ENCODE measurements at regions not wholly inside any gene's neighbourhood (a gene's known extent, or its start where the extent isn't known, plus 50 kb on each side); places are given as distances from the start of the nearest gene placed in this dataset.

DNA sequence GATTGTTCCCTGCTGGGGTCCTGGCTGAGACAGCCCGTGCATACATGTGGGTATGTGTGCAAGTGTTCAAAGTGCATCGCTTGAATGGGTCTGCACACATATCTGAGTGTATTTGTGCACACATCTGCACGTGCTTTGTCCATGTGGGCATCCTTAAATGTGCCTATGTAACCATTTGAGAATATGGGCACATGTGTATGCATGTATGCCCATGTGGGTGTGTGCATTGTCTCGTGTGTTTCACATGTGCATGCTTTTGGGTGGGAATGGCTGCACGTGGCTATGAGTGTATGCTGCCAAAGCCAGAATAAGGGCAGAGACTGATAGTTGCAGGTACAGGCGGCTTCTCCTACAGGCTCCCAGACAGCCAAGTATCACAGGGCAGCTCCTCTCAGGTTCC lies 107.3 kb downstream of the LHX2 start:
- no peak for TF ChIP-seq EZH2phosphoT487 (IDR thresholded peaks at IDR 0.05; ENCODE audit: borderline replicate concordance)
- TF ChIP-seq, protein P1, sequence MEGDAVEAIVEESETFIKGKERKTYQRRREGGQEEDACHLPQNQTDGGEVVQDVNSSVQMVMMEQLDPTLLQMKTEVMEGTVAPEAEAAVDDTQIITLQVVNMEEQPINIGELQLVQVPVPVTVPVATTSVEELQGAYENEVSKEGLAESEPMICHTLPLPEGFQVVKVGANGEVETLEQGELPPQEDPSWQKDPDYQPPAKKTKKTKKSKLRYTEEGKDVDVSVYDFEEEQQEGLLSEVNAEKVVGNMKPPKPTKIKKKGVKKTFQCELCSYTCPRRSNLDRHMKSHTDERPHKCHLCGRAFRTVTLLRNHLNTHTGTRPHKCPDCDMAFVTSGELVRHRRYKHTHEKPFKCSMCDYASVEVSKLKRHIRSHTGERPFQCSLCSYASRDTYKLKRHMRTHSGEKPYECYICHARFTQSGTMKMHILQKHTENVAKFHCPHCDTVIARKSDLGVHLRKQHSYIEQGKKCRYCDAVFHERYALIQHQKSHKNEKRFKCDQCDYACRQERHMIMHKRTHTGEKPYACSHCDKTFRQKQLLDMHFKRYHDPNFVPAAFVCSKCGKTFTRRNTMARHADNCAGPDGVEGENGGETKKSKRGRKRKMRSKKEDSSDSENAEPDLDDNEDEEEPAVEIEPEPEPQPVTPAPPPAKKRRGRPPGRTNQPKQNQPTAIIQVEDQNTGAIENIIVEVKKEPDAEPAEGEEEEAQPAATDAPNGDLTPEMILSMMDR (conservative IDR thresholded peaks at IDR 0.05; ENCODE audit: low read length) = no peak
